ENCODE measurements at regions not wholly inside any gene's neighbourhood (a gene's known extent, or its start where the extent isn't known, plus 50 kb on each side); places are given as distances from the start of the nearest gene placed in this dataset.

- Histone ChIP-seq H2BK5ac (ENCODE audit: low read depth, low read length, poor library complexity, severe bottlenecking) (no peak overlapping the region), H3K4ac (ENCODE audit: low read depth, low read length) (no peak overlapping the region), H4K8ac (ENCODE audit: low read depth in 2 of 2, low read length in 2 of 2) (no peak overlapping the region), H2BK120ac (ENCODE audit: low read depth, low read length) (no peak overlapping the region), H2AK5ac (ENCODE audit: low read depth, low read length) (no peak overlapping the region), H3K9ac (ENCODE audit: low read depth, low read length) (no peak overlapping the region), H3K9me3 (ENCODE audit: control insufficient read depth, insufficient read depth, low read length) (no peaks in the 10 kb centered on the region), H3K18ac (ENCODE audit: low read depth, low read length) (no peak overlapping the region), H3K14ac (replicated peaks; ENCODE audit: low read depth, low read length) (no peak overlapping the region), H3K4me1 (ENCODE audit: control insufficient read depth, insufficient read depth, low read length) (no peaks in the 10 kb centered on the region), H4K5ac (ENCODE audit: low read depth, low read length) (no peak overlapping the region), H2BK20ac (ENCODE audit: low read depth, low read length) (no peak overlapping the region), H2BK15ac (ENCODE audit: low read depth, low read length) (no peak overlapping the region), H4K91ac (ENCODE audit: insufficient read depth, low read depth, low read length) (no peak overlapping the region), H3K4me2 (ENCODE audit: low read depth, low read length) (no peak overlapping the region), H3K56ac (ENCODE audit: extremely low read depth, insufficient read depth, low read length) (no peak overlapping the region), H3K27me3 (ENCODE audit: control insufficient read depth, insufficient read depth, low read length) (no peaks in the 10 kb centered on the region), H3K27ac (ENCODE audit: insufficient read depth, low read length) (no peak overlapping the region), H3K23ac (ENCODE audit: low read depth, low read length) (no peak overlapping the region), H3K79me1 (ENCODE audit: low read depth in 1 of 2, low read length in 2 of 2) (no peaks in the 10 kb centered on the region), H2AFZ (replicated peaks; ENCODE audit: low read length, poor library complexity) (no peak overlapping the region), H3K36me3 (ENCODE audit: control insufficient read depth, insufficient read depth, low read length) (no peaks in the 10 kb centered on the region), H3K9me1 (ENCODE audit: insufficient read depth, low read length) (no peaks in the 10 kb centered on the region), H4K20me1 (ENCODE audit: insufficient read depth, low read length) (no peaks in the 10 kb centered on the region), H3K4me3 (ENCODE audit: insufficient read depth, low read depth, low read length) (no peak overlapping the region), H2AK9ac (replicated peaks; ENCODE audit: low read depth, low read length, poor library complexity) (no peak overlapping the region)
- dilution Hi-C loops (cut with HindIII; ENCODE audit: low sequenced_read_pairs, unreplicated experiment) (no loop called here), in situ Hi-C loops (cut with MboI; ENCODE audit: low sequenced_read_pairs) (no loop called here), intact Hi-C loops (cut with micrococcal nuclease) (no loop called here)
- ChIA-PET CTCF (no interaction called here), POLR2A (ENCODE audit: unreplicated experiment) (no interaction called here)
- ATAC-seq (ENCODE audit: low read depth) (no peak), DNase-seq (no peak)
- WGBS, 2 experiments (ENCODE audit: extremely low coverage in 2 of 2, insufficient read length in 1 of 2): 86% methylated on average over 2 of the region's 5 CpGs; no CpG with 5 or more reads in 1 of the 2 experiments
- TF ChIP-seq MAZ (IDR thresholded peaks at IDR 0.05; ENCODE audit: borderline replicate concordance, low read depth, low read length): no peak
- no peak for TF ChIP-seq RCOR1 (IDR thresholded peaks at IDR 0.05; ENCODE audit: insufficient replicate concordance, low read length)
- no peak for TF ChIP-seq ELK1 (IDR thresholded peaks at IDR 0.05; ENCODE audit: borderline replicate concordance, low read depth, low read length)
- no peak for TF ChIP-seq RAD21 (IDR thresholded peaks at IDR 0.05; ENCODE audit: low read length)
- no peak for TF ChIP-seq NFE2L2 (IDR thresholded peaks at IDR 0.05; ENCODE audit: low read depth, low read length)
- TF ChIP-seq MXI1 (IDR thresholded peaks at IDR 0.05; ENCODE audit: borderline replicate concordance, low read depth, low read length): no peak
- TF ChIP-seq CTCF (conservative IDR thresholded peaks at IDR 0.05; ENCODE audit: low read depth, low read length): no peak
- no peak for TF ChIP-seq BHLHE40 (IDR thresholded peaks at IDR 0.05; ENCODE audit: low read depth, low read length)
- TF ChIP-seq POLR2A (IDR thresholded peaks at IDR 0.05; ENCODE audit: low read depth, low read length): no peak
- no peak for TF ChIP-seq SMC3 (IDR thresholded peaks at IDR 0.05; ENCODE audit: low read depth, low read length)
- TF ChIP-seq MAFK (IDR thresholded peaks at IDR 0.05; ENCODE audit: low read depth, low read length): no peak
- no peak for TF ChIP-seq RFX5 (IDR thresholded peaks at IDR 0.05; ENCODE audit: low read depth, low read length)
- no peak for TF ChIP-seq FOS (IDR thresholded peaks at IDR 0.05; ENCODE audit: low read depth, low read length)
- no peak for TF ChIP-seq USF2 (IDR thresholded peaks at IDR 0.05; ENCODE audit: low read depth, low read length)
- no peak for TF ChIP-seq CHD1 (IDR thresholded peaks at IDR 0.05; ENCODE audit: low read depth, low read length)
- no peak for TF ChIP-seq CEBPB (IDR thresholded peaks at IDR 0.05; ENCODE audit: low read depth, low read length)
- no TSS peak for BruUV-seq (replicated peaks)
These were observed 553.4 kb downstream of the ZIC1 start for GRCh38 chr3:147962408-147963164.

Measured in IMR-90 (cell line).